IMR-90 (cell line): ENCODE measurements at regions not wholly inside any gene's neighbourhood (a gene's known extent, or its start where the extent isn't known, plus 50 kb on each side); places are given as distances from the start of the nearest gene placed in this dataset.

ENCODE experiments used
- ATAC-seq: fragments of 200-7000 bp; cut with Tn5 transposase; 2 replicates; pipeline ENCODE4 v1.9.1; 2020; ENCODE audit warnings: low read depth, mild to moderate bottlenecking, moderate library complexity
- BruUV-seq: library from RNA; stranded (reverse); fragments of 400-500 nt; replicated peaks from 2 replicates; lab custom pipeline; 2021; lab: Mats Ljungman, UMichigan
- CTCF ChIA-PET: fragments of 300-600 bp; formaldehyde crosslinking; extraction: SDS; loops from one replicate; lab custom pipeline; 2021; ENCODE audit warnings: antibody characterized with exemption; lab: Yijun Ruan, JAX
- POLR2A ChIA-PET: fragments of 300-600 bp; sonication (Branson Sonifier 250); formaldehyde crosslinking; loops from one replicate; lab custom pipeline; 2022; ENCODE audit warnings: antibody characterized with exemption; ENCODE audit not compliant: unreplicated experiment; lab: Charles Lee
- DNase-seq: peaks from one replicate; pipeline ENCODE4 v3.0.0; 2013
- H2AFZ ChIP-seq: replicated peaks from 2 replicates; pipeline ENCODE3; 2013; ENCODE audit warnings: low read length, mild to moderate bottlenecking; ENCODE audit not compliant: poor library complexity
- H2AK5ac ChIP-seq: 2 replicates; pipeline ENCODE4 v1.6.1; 2013; ENCODE audit warnings: low read depth, low read length, inconsistent platforms
- H2AK9ac ChIP-seq: replicated peaks from 2 replicates; pipeline ENCODE3; 2013; ENCODE audit warnings: mild to moderate bottlenecking, low read depth, low read length, moderate library complexity; ENCODE audit not compliant: poor library complexity
- H2BK120ac ChIP-seq: 2 replicates; pipeline ENCODE4 v1.6.1; 2013; ENCODE audit warnings: low read depth, low read length, inconsistent platforms
- H2BK15ac ChIP-seq: 3 replicates; pipeline ENCODE4 v1.6.1; 2013; ENCODE audit warnings: low read depth, low read length, inconsistent platforms
- H2BK20ac ChIP-seq: 2 replicates; pipeline ENCODE4 v1.6.1; 2013; ENCODE audit warnings: low read depth, mild to moderate bottlenecking, inconsistent platforms, low read length, moderate library complexity
- H2BK5ac ChIP-seq: 2 replicates; pipeline ENCODE4 v1.6.1; 2013; ENCODE audit warnings: mild to moderate bottlenecking, low read depth, low read length, inconsistent platforms; ENCODE audit not compliant: poor library complexity, severe bottlenecking
- H3K14ac ChIP-seq: replicated peaks from 2 replicates; pipeline ENCODE4 v1.6.1; 2013; ENCODE audit warnings: low read depth, low read length, inconsistent platforms
- H3K18ac ChIP-seq: 2 replicates; pipeline ENCODE4 v1.6.1; 2013; ENCODE audit warnings: low read depth, low read length, control low read depth
- H3K23ac ChIP-seq: 2 replicates; pipeline ENCODE4 v1.6.1; 2013; ENCODE audit warnings: low read depth, low read length, inconsistent platforms
- H3K27ac ChIP-seq: 2 replicates; pipeline ENCODE4 v1.5.1; 2013; ENCODE audit warnings: mild to moderate bottlenecking, control low read depth, low read length; ENCODE audit not compliant: insufficient read depth
- H3K27me3 ChIP-seq: 2 replicates; pipeline ENCODE4 v1.6.1; 2013; ENCODE audit warnings: low read length; ENCODE audit not compliant: control insufficient read depth, insufficient read depth
- H3K36me3 ChIP-seq: 2 replicates; pipeline ENCODE4 v1.6.1; 2013; ENCODE audit warnings: low read length, mixed read lengths; ENCODE audit not compliant: control insufficient read depth, insufficient read depth
- H3K4ac ChIP-seq: 2 replicates; pipeline ENCODE4 v1.6.1; 2013; ENCODE audit warnings: low read depth, low read length, inconsistent platforms
- H3K4me1 ChIP-seq: 2 replicates; pipeline ENCODE4 v1.6.1; 2013; ENCODE audit warnings: low read length, mixed read lengths; ENCODE audit not compliant: control insufficient read depth, insufficient read depth
- H3K4me2 ChIP-seq: 2 replicates; pipeline ENCODE4 v1.6.1; 2013; ENCODE audit warnings: low read depth, mild to moderate bottlenecking, control low read depth, low read length, moderate library complexity
- H3K4me3 ChIP-seq: 2 replicates; pipeline ENCODE4 v1.5.1; 2013; ENCODE audit warnings: low read depth, mild to moderate bottlenecking, control low read depth, low read length, moderate library complexity; ENCODE audit not compliant: insufficient read depth
- H3K56ac ChIP-seq: 2 replicates; pipeline ENCODE4 v1.6.1; 2013; ENCODE audit warnings: low read length, inconsistent platforms; ENCODE audit not compliant: insufficient read depth; ENCODE audit errors: extremely low read depth
- H3K79me1 ChIP-seq, 2 experiments: 2 replicates each; pipeline ENCODE4 v1.6.1; 2013; ENCODE audit warnings: low read length in 2 of 2, inconsistent platforms in 1 of 2, low read depth in 1 of 2
- H3K9ac ChIP-seq: 2 replicates; pipeline ENCODE4 v1.6.1; 2013; ENCODE audit warnings: low read depth, low read length, control low read depth
- H3K9me1 ChIP-seq: 2 replicates; pipeline ENCODE4 v1.6.1; 2013; ENCODE audit warnings: low read length, inconsistent platforms; ENCODE audit not compliant: insufficient read depth
- H3K9me3 ChIP-seq: 2 replicates; pipeline ENCODE4 v1.6.1; 2013; ENCODE audit warnings: low read length; ENCODE audit not compliant: control insufficient read depth, insufficient read depth
- H4K20me1 ChIP-seq: 2 replicates; pipeline ENCODE4 v1.6.1; 2013; ENCODE audit warnings: low read length, inconsistent platforms; ENCODE audit not compliant: insufficient read depth
- H4K5ac ChIP-seq: 2 replicates; pipeline ENCODE4 v1.6.1; 2013; ENCODE audit warnings: mild to moderate bottlenecking, low read depth, low read length, control low read depth
- H4K8ac ChIP-seq, 2 experiments: 2 replicates each; pipeline ENCODE4 v1.6.1; 2013; ENCODE audit warnings: low read depth in 2 of 2, low read length in 2 of 2, control low read depth in 1 of 2, inconsistent platforms in 1 of 2
- H4K91ac ChIP-seq: 2 replicates; pipeline ENCODE4 v1.6.1; 2013; ENCODE audit warnings: low read depth, low read length, inconsistent platforms; ENCODE audit not compliant: insufficient read depth
- BHLHE40 ChIP-seq: fragments of 150-350 bp; IDR thresholded peaks from 2 replicates; pipeline ENCODE4 v1.6.1; 2016; ENCODE audit warnings: mild to moderate bottlenecking, low read depth, low read length
- CEBPB ChIP-seq: IDR thresholded peaks from 2 replicates; pipeline ENCODE4 v1.6.1; 2012; ENCODE audit warnings: low read depth, low read length, improper control_type of control experiment
- CHD1 ChIP-seq: IDR thresholded peaks from 2 replicates; pipeline ENCODE4 v1.6.1; 2012; ENCODE audit warnings: low read depth, low read length, improper control_type of control experiment
- CTCF ChIP-seq: conservative IDR thresholded peaks from 2 replicates; pipeline ENCODE4 v1.5.1; 2012; ENCODE audit warnings: mild to moderate bottlenecking, low read depth, low read length, improper control_type of control experiment
- ELK1 ChIP-seq: fragments of 150-350 bp; IDR thresholded peaks from 2 replicates; pipeline ENCODE4 v1.6.1; 2016; ENCODE audit warnings: low read depth, mild to moderate bottlenecking, low read length, moderate library complexity, borderline replicate concordance
- FOS ChIP-seq: fragments of 150-350 bp; IDR thresholded peaks from 2 replicates; pipeline ENCODE4 v1.6.1; 2016; ENCODE audit warnings: low read depth, low read length
- MAFK ChIP-seq: IDR thresholded peaks from 2 replicates; pipeline ENCODE4 v1.6.1; 2012; ENCODE audit warnings: low read depth, low read length, improper control_type of control experiment
- MAZ ChIP-seq: IDR thresholded peaks from 2 replicates; pipeline ENCODE4 v1.6.1; 2012; ENCODE audit warnings: low read depth, mild to moderate bottlenecking, low read length, improper control_type of control experiment, moderate library complexity, borderline replicate concordance
- MXI1 ChIP-seq: IDR thresholded peaks from 2 replicates; pipeline ENCODE4 v1.6.1; 2012; ENCODE audit warnings: low read depth, mild to moderate bottlenecking, low read length, moderate library complexity, borderline replicate concordance
- NFE2L2 ChIP-seq: fragments of 150-350 bp; IDR thresholded peaks from 2 replicates; pipeline ENCODE4 v1.6.1; 2016; ENCODE audit warnings: low read depth, mild to moderate bottlenecking, low read length
- POLR2A ChIP-seq: IDR thresholded peaks from 2 replicates; pipeline ENCODE4 v1.6.1; 2012; ENCODE audit warnings: mild to moderate bottlenecking, low read depth, low read length
- RAD21 ChIP-seq: IDR thresholded peaks from 2 replicates; pipeline ENCODE4 v1.6.1; 2012; ENCODE audit warnings: low read length, improper control_type of control experiment
- RCOR1 ChIP-seq: IDR thresholded peaks from 2 replicates; pipeline ENCODE4 v1.6.1; 2012; ENCODE audit warnings: mild to moderate bottlenecking, low read length, improper control_type of control experiment; ENCODE audit not compliant: insufficient replicate concordance
- RFX5 ChIP-seq: IDR thresholded peaks from 2 replicates; pipeline ENCODE4 v1.8.0; 2012; ENCODE audit warnings: low read depth, mild to moderate bottlenecking, low read length, moderate library complexity
- SMC3 ChIP-seq: fragments of 150-350 bp; IDR thresholded peaks from 2 replicates; pipeline ENCODE4 v1.6.1; 2016; ENCODE audit warnings: low read depth, mild to moderate bottlenecking, antibody characterized with exemption, low read length, moderate library complexity
- USF2 ChIP-seq: fragments of 150-350 bp; IDR thresholded peaks from 2 replicates; pipeline ENCODE4 v1.6.1; 2017; ENCODE audit warnings: mild to moderate bottlenecking, antibody characterized with exemption, low read length, low read depth
- WGBS, 2 experiments: methylation state at CpG; one replicate each; pipeline versions ENCODE4 v1.1.5 to v1.1.7; 2013; ENCODE audit warnings: missing lambda C conversion rate in 2 of 2; ENCODE audit not compliant: insufficient read length in 1 of 2; ENCODE audit errors: extremely low coverage in 2 of 2; 5-methylcytosine and 5-hydroxymethylcytosine counted together
- dilution Hi-C: fragments of 300-500 bp; cut with HindIII; formaldehyde crosslinking; loops from one replicate; pipeline ENCODE4 v1.14.3; 2018; ENCODE audit warnings: low sequenced_read_pairs; ENCODE audit not compliant: unreplicated experiment
- in situ Hi-C: fragments of 300-500 bp; cut with MboI; formaldehyde crosslinking; loops from 3 replicates; pipeline ENCODE4 v1.14.3; 2019; ENCODE audit warnings: low sequenced_read_pairs, inconsistent platforms, mixed read lengths
- intact Hi-C: fragments of 100-400 bp; cut with micrococcal nuclease; formaldehyde crosslinking; loops from 2 replicates; pipeline ENCODE4 v1.10.0; 2022

- Histone ChIP-seq H3K56ac (no peak overlapping the region), H3K4me3 (no peak overlapping the region), H4K20me1 (no peaks in the 10 kb centered on the region), H3K36me3 (no peaks in the 10 kb centered on the region), H2BK20ac (no peak overlapping the region), H4K8ac (no peak overlapping the region), H3K4me1 (no peaks in the 10 kb centered on the region), H3K18ac (no peak overlapping the region), H3K14ac (no peak overlapping the region), H4K91ac (no peak overlapping the region), H2AK5ac (no peak overlapping the region), H3K79me1 (no peaks in the 10 kb centered on the region), H2BK120ac (no peak overlapping the region), H2AFZ (no peak overlapping the region), H3K27ac (no peak overlapping the region), H3K9ac (no peak overlapping the region), H3K27me3 (no peaks in the 10 kb centered on the region), H2BK15ac (no peak overlapping the region), H3K4ac (no peak overlapping the region), H3K9me1 (no peaks in the 10 kb centered on the region), H2BK5ac (no peak overlapping the region), H3K9me3 (no peaks in the 10 kb centered on the region; the same call in 1 of the 2 replicates), H4K5ac (no peak overlapping the region), H3K23ac (no peak overlapping the region), H2AK9ac (no peak overlapping the region), H3K4me2 (no peak overlapping the region)
- CTCF ChIA-PET = no interaction called here
- no TSS peak for BruUV-seq
- in situ Hi-C loops (no loop called here), dilution Hi-C loops (no loop called here), intact Hi-C loops (no loop called here)
- no CpG with 5 or more reads among the region's 1 CpG for WGBS, 2 experiments
- no peak for TF ChIP-seq BHLHE40
- TF ChIP-seq CHD1 = no peak
- TF ChIP-seq CTCF = no peak
- no peak for TF ChIP-seq CEBPB
- no peak for TF ChIP-seq POLR2A
- no peak for TF ChIP-seq NFE2L2
- no peak for TF ChIP-seq MAZ
- TF ChIP-seq RCOR1 = no peak
- TF ChIP-seq FOS = no peak
- no peak for TF ChIP-seq SMC3
- no peak for TF ChIP-seq MAFK
- TF ChIP-seq RAD21 = no peak
- TF ChIP-seq RFX5 = no peak
- TF ChIP-seq ELK1 = no peak
- TF ChIP-seq MXI1 = no peak
- TF ChIP-seq USF2 = no peak
- ATAC-seq = no peak
- no peak for DNase-seq
- POLR2A ChIA-PET = no interaction called here
Observed at GRCh38 chr9:26605367-26605766, 287.2 kb downstream of the CAAP1 start.
